ENCODE measurements at regions not wholly inside any gene's neighbourhood (a gene's known extent, or its start where the extent isn't known, plus 50 kb on each side); places are given as distances from the start of the nearest gene placed in this dataset.

DNA sequence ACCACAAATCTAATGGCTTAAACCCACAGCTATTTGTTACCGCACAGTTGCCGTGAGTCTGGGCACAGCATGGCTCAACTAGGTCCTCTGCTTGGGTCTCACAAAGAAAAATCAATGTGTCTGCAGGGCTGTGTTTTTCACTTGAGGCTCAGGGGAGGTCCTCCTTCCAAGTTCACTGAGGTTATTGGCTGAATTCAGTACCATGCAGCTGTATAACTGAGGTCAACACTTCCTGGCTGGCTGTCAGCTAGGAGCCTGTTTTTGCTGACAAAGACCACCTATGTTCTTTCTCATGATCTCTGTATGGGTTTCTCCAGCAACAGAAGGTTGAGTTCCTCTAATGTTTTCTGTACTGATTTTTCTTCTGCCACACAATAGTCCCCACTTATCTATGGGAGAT is 736.7 kb upstream of the PRKX start:
- H4K20me1 ChIP-seq (ENCODE audit: control insufficient read depth, extremely low read depth, insufficient read depth, low read length), result no peaks in the 10 kb centered on the region
- no peak overlapping the region for H2AFZ ChIP-seq (ENCODE audit: control insufficient read depth, low read length)
- H3K27ac ChIP-seq (ENCODE audit: control insufficient read depth, insufficient read depth, low read length), result no peak overlapping the region
- H3K36me3 ChIP-seq (ENCODE audit: control insufficient read depth in 2 of 2, extremely low read depth in 1 of 2, insufficient read depth in 2 of 2, low read length in 2 of 2), result no peaks in the 10 kb centered on the region
- no peaks in the 10 kb centered on the region for H3K4me1 ChIP-seq (ENCODE audit: control insufficient read depth, extremely low read depth, insufficient read depth, low read length)
- TF ChIP-seq, protein P1, sequence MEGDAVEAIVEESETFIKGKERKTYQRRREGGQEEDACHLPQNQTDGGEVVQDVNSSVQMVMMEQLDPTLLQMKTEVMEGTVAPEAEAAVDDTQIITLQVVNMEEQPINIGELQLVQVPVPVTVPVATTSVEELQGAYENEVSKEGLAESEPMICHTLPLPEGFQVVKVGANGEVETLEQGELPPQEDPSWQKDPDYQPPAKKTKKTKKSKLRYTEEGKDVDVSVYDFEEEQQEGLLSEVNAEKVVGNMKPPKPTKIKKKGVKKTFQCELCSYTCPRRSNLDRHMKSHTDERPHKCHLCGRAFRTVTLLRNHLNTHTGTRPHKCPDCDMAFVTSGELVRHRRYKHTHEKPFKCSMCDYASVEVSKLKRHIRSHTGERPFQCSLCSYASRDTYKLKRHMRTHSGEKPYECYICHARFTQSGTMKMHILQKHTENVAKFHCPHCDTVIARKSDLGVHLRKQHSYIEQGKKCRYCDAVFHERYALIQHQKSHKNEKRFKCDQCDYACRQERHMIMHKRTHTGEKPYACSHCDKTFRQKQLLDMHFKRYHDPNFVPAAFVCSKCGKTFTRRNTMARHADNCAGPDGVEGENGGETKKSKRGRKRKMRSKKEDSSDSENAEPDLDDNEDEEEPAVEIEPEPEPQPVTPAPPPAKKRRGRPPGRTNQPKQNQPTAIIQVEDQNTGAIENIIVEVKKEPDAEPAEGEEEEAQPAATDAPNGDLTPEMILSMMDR (optimal IDR thresholded peaks at IDR 0.05 in 1 of 3, IDR thresholded peaks at IDR 0.05 in 1 of 3, conservative IDR thresholded peaks at IDR 0.05 in 1 of 3; ENCODE audit: extremely low read depth in 1 of 3, insufficient read depth in 2 of 3, low read length in 3 of 3), result no peak
- TF ChIP-seq EZH2 (IDR thresholded peaks at IDR 0.05; ENCODE audit: low read length), result no peak
- H3K4me3 ChIP-seq (ENCODE audit: control insufficient read depth in 2 of 3, extremely low read depth in 1 of 3, insufficient read depth in 2 of 3, low read depth in 1 of 3, low read length in 3 of 3), result no peak overlapping the region
- DNase-seq (ENCODE audit: low read depth, low spot score), result no peak
- H3K9ac ChIP-seq (ENCODE audit: control insufficient read depth, extremely low read depth, insufficient read depth, low read length), result no peak overlapping the region
- no peaks in the 10 kb centered on the region for H3K27me3 ChIP-seq (ENCODE audit: control insufficient read depth, extremely low read depth, insufficient read depth, low read length)
- dilution Hi-C loops (cut with MboI; ENCODE audit: extremely low pct_ligation_motif_present, low sequenced_read_pairs), result no loop called here
- H3K4me2 ChIP-seq (ENCODE audit: control insufficient read depth, extremely low read depth, insufficient read depth, low read depth, low read length), result no peak overlapping the region
- H3K9me3 ChIP-seq (ENCODE audit: control insufficient read depth, low read depth, low read length), result peaks cover 2% of the 10 kb centered on the region
- no peaks in the 10 kb centered on the region for H3K9me1 ChIP-seq (ENCODE audit: control insufficient read depth, extremely low read depth, insufficient read depth, low read length)
- H3K79me2 ChIP-seq (ENCODE audit: control insufficient read depth, insufficient read depth, low read length), result no peaks in the 10 kb centered on the region
- FAIRE-seq, result no peak

DNA sequence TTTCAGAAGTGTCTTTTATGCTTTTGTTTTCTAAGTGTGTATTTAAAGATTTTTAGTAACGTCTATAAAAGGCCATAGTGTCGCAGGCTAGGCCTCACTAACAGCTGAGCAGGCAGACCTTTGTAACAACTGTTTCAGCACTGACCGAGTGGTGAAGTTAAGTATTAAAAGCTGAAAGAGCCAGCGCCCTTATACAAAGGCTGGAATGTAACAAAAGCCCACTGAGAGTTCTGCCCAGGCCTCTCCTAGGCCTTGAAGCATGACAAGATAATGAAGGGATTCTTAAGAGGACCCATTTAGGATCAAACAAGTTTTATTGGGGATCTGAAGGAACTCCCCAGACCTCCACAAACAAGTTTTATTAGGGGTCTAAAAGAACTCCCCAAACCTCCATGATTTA is 722.5 kb upstream of the PRKX start:
- Histone ChIP-seq H2AFZ (ENCODE audit: control insufficient read depth, low read length) (no peak overlapping the region), H3K36me3 (ENCODE audit: control insufficient read depth in 2 of 2, extremely low read depth in 1 of 2, insufficient read depth in 2 of 2, low read length in 2 of 2) (no peaks in the 10 kb centered on the region)
- TF ChIP-seq EZH2 (IDR thresholded peaks at IDR 0.05; ENCODE audit: low read length), result no peak
- TF ChIP-seq, protein P1 (optimal IDR thresholded peaks at IDR 0.05 in 1 of 3, IDR thresholded peaks at IDR 0.05 in 1 of 3, conservative IDR thresholded peaks at IDR 0.05 in 1 of 3; ENCODE audit: extremely low read depth in 1 of 3, insufficient read depth in 2 of 3, low read length in 3 of 3), result no peak

More for the DNA sequence above, 722.5 kb upstream of the PRKX start:
- H3K27me3 ChIP-seq (ENCODE audit: control insufficient read depth, extremely low read depth, insufficient read depth, low read length), result no peaks in the 10 kb centered on the region
- H4K20me1 ChIP-seq (ENCODE audit: control insufficient read depth, extremely low read depth, insufficient read depth, low read length), result no peaks in the 10 kb centered on the region
- H3K9ac ChIP-seq (ENCODE audit: control insufficient read depth, extremely low read depth, insufficient read depth, low read length), result no peak overlapping the region
- H3K9me1 ChIP-seq (ENCODE audit: control insufficient read depth, extremely low read depth, insufficient read depth, low read length), result no peaks in the 10 kb centered on the region
- H3K27ac ChIP-seq (ENCODE audit: control insufficient read depth, insufficient read depth, low read length), result no peak overlapping the region
- FAIRE-seq (no peak), DNase-seq (ENCODE audit: low read depth, low spot score) (no peak)
- no peaks in the 10 kb centered on the region for H3K79me2 ChIP-seq (ENCODE audit: control insufficient read depth, insufficient read depth, low read length)
- H3K9me3 ChIP-seq (ENCODE audit: control insufficient read depth, low read depth, low read length), result no peaks in the 10 kb centered on the region
- no peak overlapping the region for H3K4me3 ChIP-seq (ENCODE audit: control insufficient read depth in 2 of 3, extremely low read depth in 1 of 3, insufficient read depth in 2 of 3, low read depth in 1 of 3, low read length in 3 of 3)
- dilution Hi-C loops (cut with MboI; ENCODE audit: extremely low pct_ligation_motif_present, low sequenced_read_pairs), result no loop called here
- no peak overlapping the region for H3K4me2 ChIP-seq (ENCODE audit: control insufficient read depth, extremely low read depth, insufficient read depth, low read depth, low read length)
- H3K4me1 ChIP-seq (ENCODE audit: control insufficient read depth, extremely low read depth, insufficient read depth, low read length), result no peaks in the 10 kb centered on the region
